ENCODE measurements at regions not wholly inside any gene's neighbourhood (a gene's known extent, or its start where the extent isn't known, plus 50 kb on each side); places are given as distances from the start of the nearest gene placed in this dataset.

DNA sequence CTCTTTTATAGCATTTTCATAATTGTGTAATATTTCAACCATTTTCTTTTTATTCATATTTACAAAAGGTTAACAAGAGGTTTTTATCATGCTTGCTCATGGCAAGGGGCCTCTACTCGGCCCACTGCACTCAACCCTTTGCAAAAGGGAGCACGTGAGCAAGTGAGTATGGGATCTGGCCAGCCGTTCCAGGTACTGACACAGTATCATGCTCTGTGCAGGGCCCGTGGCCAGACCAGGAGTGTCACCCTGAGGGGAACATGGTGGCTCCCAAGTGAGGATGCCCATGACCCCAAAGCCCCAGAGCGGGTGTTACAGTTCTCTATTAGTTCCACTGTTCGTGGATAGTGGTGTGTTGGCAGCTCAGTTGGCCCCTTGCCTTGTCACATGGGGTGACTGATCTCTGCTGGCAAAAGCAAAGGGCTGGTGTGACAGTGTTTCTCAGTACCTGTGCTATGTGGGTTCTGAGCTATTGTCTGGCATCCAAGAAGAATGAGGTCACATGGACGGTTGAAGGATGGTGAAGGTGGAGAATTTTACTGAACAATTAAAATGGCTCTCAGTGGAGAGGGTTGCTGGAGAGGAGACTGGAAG, 777.2 kb upstream of the ADAMTS5 start:
- Histone ChIP-seq H3K79me2 (replicated peaks; ENCODE audit: insufficient read depth) (no peaks in the 10 kb centered on the region), H3K4me1 (ENCODE audit: insufficient read depth) (peaks cover 6% of the 10 kb centered on the region; the same call in 1 of the 2 replicates), H2AFZ (no peak overlapping the region), H4K20me1 (replicated peaks; ENCODE audit: insufficient read depth) (no peaks in the 10 kb centered on the region), H3F3A (replicated peaks; ENCODE audit: low read depth) (no peaks in the 10 kb centered on the region), H3K36me3 (ENCODE audit: insufficient read depth) (no peaks in the 10 kb centered on the region), H3K27ac (ENCODE audit: low read depth) (no peak overlapping the region), H3K4me2 (no peak overlapping the region), H3K4me3 (no peak overlapping the region), H3K9me2 (ENCODE audit: insufficient read depth) (0 out of 2 replicates have a peak, but pooled peaks cover 11% of the 10 kb centered on the region), H3K27me3 (ENCODE audit: insufficient read depth) (no peaks in the 10 kb centered on the region)
- H3K27ac Mint-ChIP-seq: no peak overlapping the region
- TF ChIP-seq STAT1 (IDR thresholded peaks at IDR 0.05; ENCODE audit: unreplicated experiment): no peak
- TF ChIP-seq, protein P1, sequence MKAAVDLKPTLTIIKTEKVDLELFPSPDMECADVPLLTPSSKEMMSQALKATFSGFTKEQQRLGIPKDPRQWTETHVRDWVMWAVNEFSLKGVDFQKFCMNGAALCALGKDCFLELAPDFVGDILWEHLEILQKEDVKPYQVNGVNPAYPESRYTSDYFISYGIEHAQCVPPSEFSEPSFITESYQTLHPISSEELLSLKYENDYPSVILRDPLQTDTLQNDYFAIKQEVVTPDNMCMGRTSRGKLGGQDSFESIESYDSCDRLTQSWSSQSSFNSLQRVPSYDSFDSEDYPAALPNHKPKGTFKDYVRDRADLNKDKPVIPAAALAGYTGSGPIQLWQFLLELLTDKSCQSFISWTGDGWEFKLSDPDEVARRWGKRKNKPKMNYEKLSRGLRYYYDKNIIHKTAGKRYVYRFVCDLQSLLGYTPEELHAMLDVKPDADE (IDR thresholded peaks at IDR 0.05): no peak
- TF ChIP-seq JUNB (IDR thresholded peaks at IDR 0.05; ENCODE audit: unreplicated experiment): no peak
- TF ChIP-seq ZNF331 (CRISPR knock-in tag; IDR thresholded peaks at IDR 0.05; ENCODE audit: low read depth): no peak
- TF ChIP-seq EZH2 (IDR thresholded peaks at IDR 0.05; ENCODE audit: low read depth, unreplicated experiment): no peak
- no peak for TF ChIP-seq CREB1 (CRISPR knock-in tag; IDR thresholded peaks at IDR 0.05; ENCODE audit: low read depth)
- DNase-seq (ENCODE audit: low spot score) (no peak), ATAC-seq (no peak)
- H3K9me3 Mint-ChIP-seq: peaks cover 22% of the 10 kb centered on the region
- H3K4me3 Mint-ChIP-seq: no peak overlapping the region
- no peaks in the 10 kb centered on the region for H3K27me3 Mint-ChIP-seq (ENCODE audit: insufficient read depth, low read depth, poor library complexity)
- no peaks in the 10 kb centered on the region for H3K4me1 Mint-ChIP-seq
- peaks cover 7% of the 10 kb centered on the region; the same call in 2 of the 3 replicates for H3K36me3 Mint-ChIP-seq (ENCODE audit: low read depth)

DNA sequence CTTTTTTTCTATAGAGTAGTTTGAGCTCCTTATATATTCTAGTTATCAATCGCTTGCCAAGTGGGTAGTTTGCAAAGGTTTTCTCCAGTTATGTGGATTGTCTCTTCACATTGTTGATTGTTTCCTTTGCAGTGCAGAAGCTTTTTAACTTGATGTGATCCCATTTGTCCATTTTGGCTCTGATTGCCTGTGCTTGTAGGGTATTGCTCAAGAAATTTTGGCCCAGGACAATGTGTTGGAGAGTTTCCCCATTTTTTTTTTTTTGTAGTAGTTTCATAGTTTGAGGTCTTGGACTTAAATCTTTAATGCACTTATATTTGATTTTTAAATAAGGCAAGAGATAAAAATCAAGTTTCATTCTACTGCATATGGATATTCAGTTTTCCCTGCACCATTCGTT, 774.8 kb upstream of the ADAMTS5 start:
- H3K4me1 Mint-ChIP-seq: no peaks in the 10 kb centered on the region
- H3K36me3 Mint-ChIP-seq (ENCODE audit: low read depth): peaks cover 7% of the 10 kb centered on the region; the same call in 2 of the 3 replicates
- no peaks in the 10 kb centered on the region for H3F3A ChIP-seq (replicated peaks; ENCODE audit: low read depth)
- H3K79me2 ChIP-seq (replicated peaks; ENCODE audit: insufficient read depth): no peaks in the 10 kb centered on the region
- H3K27me3 Mint-ChIP-seq (ENCODE audit: insufficient read depth, low read depth, poor library complexity): no peaks in the 10 kb centered on the region
- ATAC-seq (no peak), DNase-seq (ENCODE audit: low spot score) (no peak)
- H2AFZ ChIP-seq: no peak overlapping the region
- 0 out of 2 replicates have a peak, but pooled peaks cover 11% of the 10 kb centered on the region for H3K9me2 ChIP-seq (ENCODE audit: insufficient read depth)
- H3K9me3 Mint-ChIP-seq: peaks cover 26% of the 10 kb centered on the region
- no peak overlapping the region for H3K4me3 ChIP-seq
- H3K27ac ChIP-seq (ENCODE audit: low read depth): no peak overlapping the region
- no peak overlapping the region for H3K27ac Mint-ChIP-seq
- H3K4me3 Mint-ChIP-seq: no peak overlapping the region
- no peaks in the 10 kb centered on the region for H4K20me1 ChIP-seq (replicated peaks; ENCODE audit: insufficient read depth)
- no peak overlapping the region for H3K4me2 ChIP-seq
- no peaks in the 10 kb centered on the region for H3K36me3 ChIP-seq (ENCODE audit: insufficient read depth)
- H3K27me3 ChIP-seq (ENCODE audit: insufficient read depth): no peaks in the 10 kb centered on the region
- H3K4me1 ChIP-seq (ENCODE audit: insufficient read depth): peaks cover 6% of the 10 kb centered on the region; the same call in 1 of the 2 replicates
- TF ChIP-seq ZNF114 (CRISPR knock-in tag; IDR thresholded peaks at IDR 0.05): no peak
- no peak for TF ChIP-seq JUNB (IDR thresholded peaks at IDR 0.05; ENCODE audit: unreplicated experiment)
- TF ChIP-seq ZNF331 (CRISPR knock-in tag; IDR thresholded peaks at IDR 0.05; ENCODE audit: low read depth): no peak
- TF ChIP-seq, protein P2, sequence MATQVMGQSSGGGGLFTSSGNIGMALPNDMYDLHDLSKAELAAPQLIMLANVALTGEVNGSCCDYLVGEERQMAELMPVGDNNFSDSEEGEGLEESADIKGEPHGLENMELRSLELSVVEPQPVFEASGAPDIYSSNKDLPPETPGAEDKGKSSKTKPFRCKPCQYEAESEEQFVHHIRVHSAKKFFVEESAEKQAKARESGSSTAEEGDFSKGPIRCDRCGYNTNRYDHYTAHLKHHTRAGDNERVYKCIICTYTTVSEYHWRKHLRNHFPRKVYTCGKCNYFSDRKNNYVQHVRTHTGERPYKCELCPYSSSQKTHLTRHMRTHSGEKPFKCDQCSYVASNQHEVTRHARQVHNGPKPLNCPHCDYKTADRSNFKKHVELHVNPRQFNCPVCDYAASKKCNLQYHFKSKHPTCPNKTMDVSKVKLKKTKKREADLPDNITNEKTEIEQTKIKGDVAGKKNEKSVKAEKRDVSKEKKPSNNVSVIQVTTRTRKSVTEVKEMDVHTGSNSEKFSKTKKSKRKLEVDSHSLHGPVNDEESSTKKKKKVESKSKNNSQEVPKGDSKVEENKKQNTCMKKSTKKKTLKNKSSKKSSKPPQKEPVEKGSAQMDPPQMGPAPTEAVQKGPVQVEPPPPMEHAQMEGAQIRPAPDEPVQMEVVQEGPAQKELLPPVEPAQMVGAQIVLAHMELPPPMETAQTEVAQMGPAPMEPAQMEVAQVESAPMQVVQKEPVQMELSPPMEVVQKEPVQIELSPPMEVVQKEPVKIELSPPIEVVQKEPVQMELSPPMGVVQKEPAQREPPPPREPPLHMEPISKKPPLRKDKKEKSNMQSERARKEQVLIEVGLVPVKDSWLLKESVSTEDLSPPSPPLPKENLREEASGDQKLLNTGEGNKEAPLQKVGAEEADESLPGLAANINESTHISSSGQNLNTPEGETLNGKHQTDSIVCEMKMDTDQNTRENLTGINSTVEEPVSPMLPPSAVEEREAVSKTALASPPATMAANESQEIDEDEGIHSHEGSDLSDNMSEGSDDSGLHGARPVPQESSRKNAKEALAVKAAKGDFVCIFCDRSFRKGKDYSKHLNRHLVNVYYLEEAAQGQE (IDR thresholded peaks at IDR 0.05; ENCODE audit: unreplicated experiment): no peak
- no peak for TF ChIP-seq STAT1 (IDR thresholded peaks at IDR 0.05; ENCODE audit: unreplicated experiment)
- TF ChIP-seq EZH2 (IDR thresholded peaks at IDR 0.05; ENCODE audit: low read depth, unreplicated experiment): no peak
- no peak for TF ChIP-seq EZH2phosphoT487 (IDR thresholded peaks at IDR 0.05; ENCODE audit: unreplicated experiment)
- TF ChIP-seq, protein P3, sequence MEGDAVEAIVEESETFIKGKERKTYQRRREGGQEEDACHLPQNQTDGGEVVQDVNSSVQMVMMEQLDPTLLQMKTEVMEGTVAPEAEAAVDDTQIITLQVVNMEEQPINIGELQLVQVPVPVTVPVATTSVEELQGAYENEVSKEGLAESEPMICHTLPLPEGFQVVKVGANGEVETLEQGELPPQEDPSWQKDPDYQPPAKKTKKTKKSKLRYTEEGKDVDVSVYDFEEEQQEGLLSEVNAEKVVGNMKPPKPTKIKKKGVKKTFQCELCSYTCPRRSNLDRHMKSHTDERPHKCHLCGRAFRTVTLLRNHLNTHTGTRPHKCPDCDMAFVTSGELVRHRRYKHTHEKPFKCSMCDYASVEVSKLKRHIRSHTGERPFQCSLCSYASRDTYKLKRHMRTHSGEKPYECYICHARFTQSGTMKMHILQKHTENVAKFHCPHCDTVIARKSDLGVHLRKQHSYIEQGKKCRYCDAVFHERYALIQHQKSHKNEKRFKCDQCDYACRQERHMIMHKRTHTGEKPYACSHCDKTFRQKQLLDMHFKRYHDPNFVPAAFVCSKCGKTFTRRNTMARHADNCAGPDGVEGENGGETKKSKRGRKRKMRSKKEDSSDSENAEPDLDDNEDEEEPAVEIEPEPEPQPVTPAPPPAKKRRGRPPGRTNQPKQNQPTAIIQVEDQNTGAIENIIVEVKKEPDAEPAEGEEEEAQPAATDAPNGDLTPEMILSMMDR (conservative IDR thresholded peaks at IDR 0.05; ENCODE audit: low read depth in 2 of 2): no peak
- TF ChIP-seq NANOG (IDR thresholded peaks at IDR 0.05; ENCODE audit: borderline replicate concordance): no peak
- TF ChIP-seq, protein P1 (IDR thresholded peaks at IDR 0.05): no peak
- no peak for TF ChIP-seq POLR2AphosphoS5 (IDR thresholded peaks at IDR 0.05; ENCODE audit: low read depth)

Measured in GM23338 (cell line).